ENCODE measurements at regions not wholly inside any gene's neighbourhood (a gene's known extent, or its start where the extent isn't known, plus 50 kb on each side); places are given as distances from the start of the nearest gene placed in this dataset.
"Not testable (repeated sequence)": the region's sequence is repeated elsewhere in the genome, so short reads cannot be mapped to it uniquely, and the experiment has no call there.

GRCh38 chr13:65592731-65593130 is 1637.4 kb downstream of the PCDH9 start:
- no peak for TF ChIP-seq CTCF (IDR thresholded peaks at IDR 0.05; ENCODE audit: low read depth, low read length)
- DNase-seq (ENCODE audit: extremely low read depth, low read depth), result no peak

GRCh38 chr13:65585346-65585745 is 1644.8 kb downstream of the PCDH9 start:
- no peak for DNase-seq (ENCODE audit: extremely low read depth, low read depth)
- no peak for TF ChIP-seq CTCF (IDR thresholded peaks at IDR 0.05; ENCODE audit: low read depth, low read length)

- DNase-seq (ENCODE audit: extremely low read depth, low read depth), result no peak
- no peak for TF ChIP-seq CTCF (IDR thresholded peaks at IDR 0.05; ENCODE audit: low read depth, low read length)
These were observed 1646.0 kb downstream of the PCDH9 start for GRCh38 chr13:65584126-65584525.

GRCh38 chr13:65582160-65582559 is 1648.0 kb downstream of the PCDH9 start:
- no peak for DNase-seq (ENCODE audit: extremely low read depth, low read depth)
- no peak for TF ChIP-seq CTCF (IDR thresholded peaks at IDR 0.05; ENCODE audit: low read depth, low read length)

GRCh38 chr13:65564561-65564960 is 1665.6 kb downstream of the PCDH9 start:
- DNase-seq (ENCODE audit: extremely low read depth, low read depth), result not testable (repeated sequence)

- no peak for DNase-seq (ENCODE audit: extremely low read depth, low read depth)
- TF ChIP-seq CTCF (IDR thresholded peaks at IDR 0.05; ENCODE audit: low read depth, low read length), result no peak
These were observed 1667.8 kb downstream of the PCDH9 start for GRCh38 chr13:65562305-65562704.

- TF ChIP-seq CTCF (IDR thresholded peaks at IDR 0.05; ENCODE audit: low read depth, low read length), result no peak
These were observed 1669.2 kb downstream of the PCDH9 start for GRCh38 chr13:65560936-65561335.

GRCh38 chr13:65555962-65556361 is 1674.2 kb downstream of the PCDH9 start:
- no peak for DNase-seq (ENCODE audit: extremely low read depth, low read depth)
- no peak for TF ChIP-seq CTCF (IDR thresholded peaks at IDR 0.05; ENCODE audit: low read depth, low read length)

More at GRCh38 chr13:65560936-65561335, 1669.2 kb downstream of the PCDH9 start:
- no peak for DNase-seq (ENCODE audit: extremely low read depth, low read depth)

All from AG09319 (cell line).